HG02884 (cell line): ENCODE measurements at regions not wholly inside any gene's neighbourhood (a gene's known extent, or its start where the extent isn't known, plus 50 kb on each side); places are given as distances from the start of the nearest gene placed in this dataset.
"Not testable (repeated sequence)": the region's sequence is repeated elsewhere in the genome, so short reads cannot be mapped to it uniquely, and the experiment has no call there.

Experiments used
- ATAC-seq: cut with Tn5 transposase; IDR thresholded peaks from one replicate; pipeline ENCODE4 v1.9.1; 2021; ENCODE audit warnings: mild to moderate bottlenecking, moderate library complexity; ENCODE audit not compliant: unreplicated experiment

DNA sequence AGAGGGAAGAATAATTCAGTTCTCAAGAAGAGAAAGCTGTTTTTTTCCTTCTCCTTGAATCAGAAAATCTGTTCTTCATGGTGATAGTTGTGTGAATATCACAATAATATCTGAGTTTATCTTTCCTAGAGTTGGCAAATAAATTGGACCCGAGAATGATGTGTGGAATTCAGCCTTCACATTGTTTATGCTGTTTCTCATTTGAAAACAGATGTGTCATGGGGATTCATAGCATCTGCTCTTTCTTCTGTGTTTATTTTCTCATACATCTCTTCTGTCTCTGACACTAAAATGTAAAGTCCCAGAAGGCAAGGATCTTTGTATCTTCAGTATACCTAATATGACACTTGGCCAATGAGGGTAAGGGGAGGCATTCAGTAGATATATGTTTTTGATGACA is 103.6 kb upstream of the SGK1 start:
- ATAC-seq = no peak

DNA sequence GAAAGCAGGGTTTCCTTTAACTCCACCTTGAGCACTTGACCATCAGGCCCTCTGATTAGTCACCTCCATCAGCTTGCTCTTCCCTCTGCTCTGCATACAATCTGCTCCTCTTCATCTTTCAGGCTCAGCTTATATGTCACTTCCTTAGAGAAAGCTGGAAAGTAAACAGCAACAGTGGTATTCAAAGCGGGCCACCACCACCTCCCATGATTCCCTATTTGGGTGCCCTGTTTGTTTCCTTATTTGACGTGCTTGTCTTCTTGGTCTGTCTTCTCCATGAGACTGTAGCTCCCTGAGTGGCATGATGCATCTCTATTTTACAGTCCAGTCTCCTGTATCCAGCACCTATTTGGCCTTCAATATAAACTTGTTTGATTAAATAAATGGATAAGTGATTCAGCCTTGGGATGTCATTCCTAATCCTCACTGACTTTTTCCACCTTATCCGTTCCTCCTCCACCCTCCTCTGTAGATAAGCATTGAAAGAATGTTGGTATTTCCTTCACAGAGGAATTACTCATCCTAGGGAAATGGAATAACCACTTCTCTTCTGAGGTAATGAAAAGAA is 102.8 kb upstream of the SGK1 start:
- ATAC-seq = no peak

DNA sequence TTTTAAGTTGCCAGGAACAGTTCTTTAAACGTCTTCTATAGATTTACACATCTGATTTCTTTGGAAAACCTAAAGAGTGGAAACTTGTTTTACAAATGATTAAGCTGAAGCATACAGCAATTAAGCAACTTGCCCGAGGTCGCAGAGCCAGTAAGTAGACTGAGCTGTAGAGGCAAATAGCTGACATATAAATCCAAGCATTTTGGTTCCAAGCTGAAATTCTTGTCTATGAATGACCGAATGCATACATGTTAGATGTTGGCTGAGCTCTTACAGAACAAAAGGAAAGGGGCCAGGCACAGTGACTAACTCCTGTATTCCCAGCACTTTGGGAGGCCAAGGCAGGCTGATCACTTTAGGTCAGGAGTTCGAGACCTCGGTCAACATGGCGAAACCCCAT is 101.8 kb upstream of the SGK1 start:
- ATAC-seq = no peak

GRCh38 chr6:134416418-134417154 is 98.7 kb upstream of the SGK1 start:
- ATAC-seq = no peak

- ATAC-seq = no peak
These were observed 97.7 kb upstream of the SGK1 start for GRCh38 chr6:134415656-134416055.

DNA sequence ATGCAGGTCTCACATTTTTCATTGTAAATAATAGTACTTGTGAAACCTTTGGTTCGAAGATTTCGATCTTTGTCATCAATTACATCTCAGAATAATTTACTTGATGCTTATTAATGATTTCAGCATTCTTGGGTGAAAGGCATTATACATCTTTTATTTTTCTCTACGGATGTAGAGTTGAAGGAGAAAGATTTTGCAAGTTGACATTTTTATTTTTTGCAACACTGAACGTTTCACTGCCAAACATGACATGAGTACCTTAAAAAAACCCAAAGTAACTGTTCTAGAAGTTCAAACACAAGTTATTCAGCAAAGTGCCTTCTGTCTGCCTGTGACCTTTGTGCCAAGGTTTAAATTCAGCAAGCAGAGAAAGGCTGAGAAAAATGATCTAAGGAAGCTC is 97.3 kb upstream of the SGK1 start:
- no peak for ATAC-seq

DNA sequence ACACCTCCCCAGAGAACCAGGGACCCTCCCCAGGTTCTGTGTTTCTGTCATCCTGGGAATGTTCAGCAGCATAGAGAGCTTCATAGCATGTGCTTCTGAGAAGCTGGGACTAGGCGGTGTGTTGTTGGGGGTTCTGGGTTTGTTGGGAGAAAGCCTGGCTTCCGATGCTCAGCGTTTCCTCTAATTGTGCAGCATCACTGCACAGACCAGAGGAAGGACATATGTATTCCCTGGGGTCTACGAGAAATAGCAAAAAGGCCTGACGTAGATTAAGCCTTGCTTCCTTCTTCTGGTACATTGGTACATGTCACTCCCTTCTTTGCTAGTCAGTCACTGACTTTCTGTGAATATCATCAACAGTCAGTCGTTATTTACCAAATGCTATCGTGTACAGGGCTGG is 96.9 kb upstream of the SGK1 start:
- ATAC-seq = no peak

GRCh38 chr6:134413241-134413643 is 95.3 kb upstream of the SGK1 start:
- no peak for ATAC-seq

DNA sequence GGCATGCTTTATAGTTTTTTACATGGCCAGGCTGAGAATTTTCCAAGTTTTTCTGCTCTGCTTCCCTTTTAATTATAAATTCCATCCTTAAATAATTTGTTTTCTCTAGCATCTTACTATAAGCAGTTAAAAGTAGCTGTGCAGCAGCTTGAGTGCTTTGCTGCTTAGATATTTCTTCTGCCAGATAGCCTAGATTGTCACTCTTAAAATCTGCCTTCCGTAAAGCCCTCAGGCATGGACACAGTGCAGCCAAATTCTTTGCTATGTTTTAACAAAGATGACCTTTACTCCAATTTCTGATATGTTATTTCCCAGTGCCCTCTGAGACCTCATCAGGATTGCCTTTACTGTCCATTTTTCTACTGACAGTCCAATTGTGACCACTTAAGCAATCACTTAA is 92.6 kb upstream of the SGK1 start:
- ATAC-seq = no peak

DNA sequence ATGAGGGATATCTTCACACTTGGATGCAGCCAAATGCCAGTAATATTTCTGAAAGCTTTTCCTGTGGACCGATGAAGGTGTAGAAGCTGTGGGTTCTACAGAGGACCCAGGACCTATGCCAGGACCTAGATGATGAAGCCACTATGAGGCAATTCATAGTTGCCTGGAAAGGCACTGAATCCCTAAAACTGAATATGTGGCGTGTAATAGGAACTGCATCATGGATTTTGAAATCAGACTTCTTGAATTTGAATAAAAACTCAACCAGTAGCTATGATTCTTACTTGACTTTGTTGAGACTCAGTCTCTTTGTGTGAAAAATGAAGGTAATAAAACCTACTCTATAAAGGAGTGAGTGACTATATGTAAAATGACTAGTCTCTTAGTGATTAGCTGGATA is 89.9 kb upstream of the SGK1 start:
- no peak for ATAC-seq

DNA sequence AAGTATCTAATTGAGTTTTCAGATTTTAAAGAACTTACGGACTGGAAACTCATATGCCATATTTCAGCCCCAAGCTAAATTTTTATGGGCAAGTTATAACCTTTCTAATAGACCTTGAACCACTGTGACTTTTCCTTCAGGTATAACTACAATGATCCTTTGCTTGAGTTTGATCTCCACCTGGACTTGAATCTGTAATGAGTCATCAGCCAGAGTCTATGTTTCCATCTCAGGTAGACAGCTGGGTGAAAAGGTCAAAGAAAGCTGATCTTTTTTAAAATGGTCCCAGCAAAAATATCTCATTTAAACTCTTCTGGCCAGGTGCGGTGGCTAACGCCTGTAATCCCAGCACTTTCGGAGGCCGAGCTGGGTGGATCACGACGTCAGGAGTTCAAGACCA is 88.4 kb upstream of the SGK1 start:
- ATAC-seq = no peak

DNA sequence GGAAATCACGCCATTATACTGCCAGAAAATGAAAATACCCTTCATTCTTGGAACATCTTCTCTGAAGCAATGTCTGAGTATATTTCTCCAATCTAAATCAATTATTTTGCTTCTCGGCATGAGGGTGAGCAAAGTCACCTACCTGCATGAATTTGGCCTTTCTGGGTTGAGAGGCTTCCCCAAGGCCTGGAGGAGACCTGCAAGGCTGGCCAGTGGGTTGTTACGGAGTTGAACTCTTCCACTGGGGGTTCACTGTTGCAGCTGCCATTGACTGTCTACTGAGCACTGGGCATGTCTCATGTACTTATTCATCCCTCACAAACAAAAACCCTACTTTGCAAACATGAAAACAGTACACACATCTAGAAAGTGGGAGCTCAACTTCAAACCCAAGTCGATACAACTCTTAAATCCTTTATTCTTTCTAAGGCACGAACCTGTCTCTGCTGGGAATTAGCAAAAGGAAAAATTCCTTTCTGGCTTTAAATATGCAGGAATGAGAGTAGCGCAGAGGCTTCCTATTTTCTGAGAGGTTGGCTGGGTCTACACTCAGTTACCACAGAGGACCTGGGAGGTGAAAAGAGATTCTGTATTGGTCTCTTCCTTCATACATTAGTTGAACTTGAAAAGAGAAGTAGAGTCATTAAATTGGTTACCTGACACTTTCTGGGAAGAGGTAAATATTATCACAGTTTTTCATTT is 87.6 kb upstream of the SGK1 start:
- ATAC-seq = no peak

GRCh38 chr6:134403312-134403711 is 85.4 kb upstream of the SGK1 start:
- ATAC-seq = not testable (repeated sequence)

DNA sequence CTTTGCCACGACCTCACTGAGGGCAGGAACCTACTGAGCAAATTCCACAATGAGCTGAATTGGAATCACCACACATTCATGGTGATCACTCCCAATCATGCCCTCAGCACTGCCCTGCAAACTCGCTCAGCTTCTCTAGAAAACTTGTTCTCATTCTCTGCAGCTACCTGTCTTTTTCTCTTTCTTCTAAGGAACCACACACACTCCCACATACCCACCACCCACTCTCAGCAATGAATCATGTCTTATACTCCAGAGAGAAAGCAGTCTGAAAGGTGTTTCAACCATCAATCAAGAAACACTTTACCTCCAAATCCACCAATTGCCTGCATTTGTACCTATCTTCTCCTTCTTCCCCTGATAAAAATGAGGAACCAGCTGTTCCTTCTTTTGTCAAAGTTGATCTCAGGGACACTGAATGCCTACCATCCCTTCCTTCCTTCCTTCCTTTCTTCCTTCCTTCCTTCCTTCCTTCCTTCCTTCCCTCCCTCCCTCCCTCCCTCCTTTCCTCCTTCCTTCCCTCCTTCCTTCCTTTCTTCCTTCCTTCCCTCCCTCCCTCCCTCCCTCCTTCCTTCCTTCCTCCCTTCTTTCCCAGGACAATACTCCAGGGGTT is 84.6 kb upstream of the SGK1 start:
- ATAC-seq = no peak

DNA sequence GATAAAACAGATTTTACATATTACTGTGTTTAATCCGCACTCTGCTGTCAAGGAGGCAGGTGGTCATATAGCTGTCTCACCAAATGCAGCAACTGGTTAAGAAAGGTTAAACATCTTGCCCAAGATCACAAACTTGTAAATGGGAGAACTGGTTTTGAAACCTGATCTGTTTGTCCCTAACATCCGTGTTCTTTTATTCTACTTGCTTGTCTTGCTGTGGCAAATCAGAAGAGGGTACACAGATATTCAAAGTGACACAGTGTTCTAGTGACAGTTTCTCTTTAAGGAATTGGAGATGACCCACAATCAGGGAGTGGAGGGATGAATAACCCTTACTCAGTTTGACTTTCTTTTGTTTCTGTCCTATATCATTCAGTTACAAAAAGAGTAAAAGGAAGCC is 83.0 kb upstream of the SGK1 start:
- ATAC-seq = no peak

DNA sequence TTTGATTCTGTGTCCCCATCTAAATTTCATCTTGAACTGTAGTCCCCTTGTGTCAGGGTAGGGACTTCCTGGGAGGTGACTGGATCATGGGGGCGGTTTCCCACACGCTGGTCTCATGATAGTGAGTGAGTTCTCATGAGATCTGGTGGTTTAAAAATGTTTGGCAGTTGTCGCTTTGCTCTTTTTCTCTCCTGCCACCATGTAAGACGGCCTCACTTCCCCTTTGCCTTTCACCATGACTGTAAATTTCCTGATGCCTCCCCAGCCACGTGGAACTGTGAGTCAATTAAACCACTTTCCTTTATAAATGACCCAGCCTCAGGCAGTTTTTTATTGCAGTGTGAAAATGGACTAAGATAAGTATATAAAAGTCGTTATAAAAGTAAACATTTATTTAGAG is 80.5 kb upstream of the SGK1 start:
- no peak for ATAC-seq

- no peak for ATAC-seq
These were observed 79.8 kb upstream of the SGK1 start for GRCh38 chr6:134397676-134398075.

DNA sequence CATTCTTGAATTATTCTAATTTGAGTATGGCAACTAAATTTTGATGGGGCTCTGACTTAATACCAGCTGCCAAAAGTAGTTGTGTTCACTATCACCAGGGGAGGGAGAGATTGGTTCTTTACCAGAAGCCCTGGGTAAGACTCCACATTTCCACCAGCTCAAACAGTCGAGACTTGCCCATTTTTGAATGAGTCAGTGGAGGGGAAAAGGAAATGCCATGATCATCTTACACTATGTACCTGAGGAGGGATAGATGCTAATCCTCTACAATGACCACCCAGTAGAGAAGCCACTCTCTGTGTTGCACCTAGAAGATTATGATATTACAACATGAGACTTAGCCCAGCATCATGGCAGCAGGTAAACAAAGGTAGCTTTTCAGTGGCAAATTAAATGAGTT is 77.0 kb upstream of the SGK1 start:
- no peak for ATAC-seq

GRCh38 chr6:134394208-134394607 is 76.3 kb upstream of the SGK1 start:
- no peak for ATAC-seq

GRCh38 chr6:134391205-134391604 is 73.3 kb upstream of the SGK1 start:
- no peak for ATAC-seq

DNA sequence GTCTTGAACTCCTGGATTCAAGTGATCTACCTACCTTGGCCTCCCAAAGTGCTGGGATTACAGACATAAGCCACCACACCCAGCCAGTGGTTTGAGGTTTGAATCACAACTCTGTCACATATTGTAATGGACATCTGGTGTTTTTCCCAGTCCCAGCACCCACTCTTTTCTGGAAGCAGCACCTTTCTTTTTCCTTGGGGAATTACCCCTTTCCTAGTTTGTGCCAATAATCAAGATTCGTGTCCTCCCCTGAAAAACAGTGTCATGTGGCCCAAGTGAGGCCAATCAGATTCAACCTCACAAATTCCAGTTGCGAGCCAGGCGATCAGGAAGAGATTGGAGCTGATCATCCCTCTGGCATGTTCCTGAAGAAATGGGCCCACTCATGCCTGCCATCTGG is 71.7 kb upstream of the SGK1 start:
- no peak for ATAC-seq

DNA sequence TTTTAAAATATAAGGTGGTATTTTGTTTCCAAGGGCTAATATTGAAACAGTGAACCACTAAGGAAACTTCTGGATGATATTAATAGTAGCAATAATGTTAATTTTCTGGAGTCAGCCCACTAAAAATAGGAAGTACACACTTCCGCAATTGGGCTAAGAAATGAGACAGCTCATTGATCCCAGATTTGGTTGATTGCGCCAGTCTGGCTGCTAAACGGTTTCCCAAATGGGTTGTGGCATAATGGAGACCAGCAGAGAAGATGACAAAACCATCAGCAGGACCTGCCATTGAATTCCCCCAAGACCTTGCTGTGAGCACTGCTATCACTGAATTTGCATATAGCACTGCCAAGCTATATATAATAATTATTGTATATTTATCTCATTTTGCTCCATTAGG is 71.2 kb upstream of the SGK1 start:
- no peak for ATAC-seq
